ENCODE measurements at regions not wholly inside any gene's neighbourhood (a gene's known extent, or its start where the extent isn't known, plus 50 kb on each side); places are given as distances from the start of the nearest gene placed in this dataset.

DNA sequence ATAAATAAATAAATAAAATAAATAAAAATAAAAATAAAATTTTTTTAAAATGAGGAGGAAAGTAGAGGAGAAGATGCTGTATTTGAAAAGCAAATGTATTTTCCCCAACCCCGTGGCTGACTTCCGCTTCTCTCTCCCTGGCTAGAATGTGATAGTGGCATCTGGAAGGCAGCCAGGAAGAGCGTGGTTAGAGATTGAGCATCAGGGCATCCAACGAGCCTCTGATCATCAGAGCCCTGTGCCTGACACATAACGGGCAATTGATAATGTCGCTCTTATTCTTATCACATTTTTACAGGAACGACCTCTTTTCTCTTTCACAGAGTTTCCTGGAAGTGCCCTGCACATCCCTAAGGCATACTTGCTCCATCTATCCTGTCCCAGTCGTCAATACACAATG, 496.9 kb upstream of the TMEM132C start:
- no peaks in the 10 kb centered on the region for H4K20me1 ChIP-seq (ENCODE audit: low read depth, low read length)
- no peaks in the 10 kb centered on the region for H3K27me3 ChIP-seq (ENCODE audit: low read length)
- no peaks in the 10 kb centered on the region for H3K9me3 ChIP-seq (ENCODE audit: insufficient read depth, low read length)
- no peak overlapping the region for H2AFZ ChIP-seq (ENCODE audit: low read depth, low read length, severe bottlenecking)
- no peak overlapping the region for H3K27ac ChIP-seq (ENCODE audit: low read depth, low read length)
- H3K79me2 ChIP-seq (ENCODE audit: insufficient read depth, low read length), result no peaks in the 10 kb centered on the region
- no peak for TF ChIP-seq EZH2phosphoT487 (conservative IDR thresholded peaks at IDR 0.05; ENCODE audit: low read length)
- TF ChIP-seq, protein P1, sequence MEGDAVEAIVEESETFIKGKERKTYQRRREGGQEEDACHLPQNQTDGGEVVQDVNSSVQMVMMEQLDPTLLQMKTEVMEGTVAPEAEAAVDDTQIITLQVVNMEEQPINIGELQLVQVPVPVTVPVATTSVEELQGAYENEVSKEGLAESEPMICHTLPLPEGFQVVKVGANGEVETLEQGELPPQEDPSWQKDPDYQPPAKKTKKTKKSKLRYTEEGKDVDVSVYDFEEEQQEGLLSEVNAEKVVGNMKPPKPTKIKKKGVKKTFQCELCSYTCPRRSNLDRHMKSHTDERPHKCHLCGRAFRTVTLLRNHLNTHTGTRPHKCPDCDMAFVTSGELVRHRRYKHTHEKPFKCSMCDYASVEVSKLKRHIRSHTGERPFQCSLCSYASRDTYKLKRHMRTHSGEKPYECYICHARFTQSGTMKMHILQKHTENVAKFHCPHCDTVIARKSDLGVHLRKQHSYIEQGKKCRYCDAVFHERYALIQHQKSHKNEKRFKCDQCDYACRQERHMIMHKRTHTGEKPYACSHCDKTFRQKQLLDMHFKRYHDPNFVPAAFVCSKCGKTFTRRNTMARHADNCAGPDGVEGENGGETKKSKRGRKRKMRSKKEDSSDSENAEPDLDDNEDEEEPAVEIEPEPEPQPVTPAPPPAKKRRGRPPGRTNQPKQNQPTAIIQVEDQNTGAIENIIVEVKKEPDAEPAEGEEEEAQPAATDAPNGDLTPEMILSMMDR (IDR thresholded peaks at IDR 0.05; ENCODE audit: insufficient read depth, low read length, poor library complexity, severe bottlenecking), result no peak
- H3F3A ChIP-seq (ENCODE audit: insufficient read depth), result no peaks in the 10 kb centered on the region
- no peaks in the 10 kb centered on the region for H3K36me3 ChIP-seq (ENCODE audit: low read length)
- H3K9ac ChIP-seq (ENCODE audit: low read length), result no peak overlapping the region
- H3K4me2 ChIP-seq (ENCODE audit: low read depth, low read length, poor library complexity, severe bottlenecking), result no peak overlapping the region
- no peaks in the 10 kb centered on the region for H3K9me2 ChIP-seq (replicated peaks; ENCODE audit: insufficient read depth, low read length)
- no peak overlapping the region for H3K4me3 ChIP-seq (ENCODE audit: insufficient read depth, low read length, poor library complexity, severe bottlenecking)

DNA sequence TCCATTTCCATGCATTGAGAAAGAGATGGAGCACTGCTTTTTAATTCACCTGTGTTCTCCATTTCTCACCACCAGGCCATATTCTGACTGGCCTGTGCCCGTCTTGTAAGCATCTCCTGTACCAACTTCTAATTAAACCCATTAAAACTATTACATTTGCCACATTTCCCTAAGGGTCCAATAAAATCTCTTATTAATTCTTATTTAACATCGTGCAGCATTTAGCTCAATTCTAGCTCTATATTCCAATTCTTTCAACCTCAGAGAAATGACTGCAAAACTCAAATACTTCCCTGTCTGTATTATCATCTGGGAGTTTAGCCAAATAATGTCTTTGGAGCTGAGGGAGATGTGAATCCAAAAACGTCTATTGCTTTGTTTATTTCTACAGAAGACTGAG, 495.4 kb upstream of the TMEM132C start:
- no peak for TF ChIP-seq EZH2phosphoT487 (conservative IDR thresholded peaks at IDR 0.05; ENCODE audit: low read length)
- TF ChIP-seq, protein P1 (IDR thresholded peaks at IDR 0.05; ENCODE audit: insufficient read depth, low read length, poor library complexity, severe bottlenecking), result no peak
- no peaks in the 10 kb centered on the region for H3K27me3 ChIP-seq (ENCODE audit: low read length)

DNA sequence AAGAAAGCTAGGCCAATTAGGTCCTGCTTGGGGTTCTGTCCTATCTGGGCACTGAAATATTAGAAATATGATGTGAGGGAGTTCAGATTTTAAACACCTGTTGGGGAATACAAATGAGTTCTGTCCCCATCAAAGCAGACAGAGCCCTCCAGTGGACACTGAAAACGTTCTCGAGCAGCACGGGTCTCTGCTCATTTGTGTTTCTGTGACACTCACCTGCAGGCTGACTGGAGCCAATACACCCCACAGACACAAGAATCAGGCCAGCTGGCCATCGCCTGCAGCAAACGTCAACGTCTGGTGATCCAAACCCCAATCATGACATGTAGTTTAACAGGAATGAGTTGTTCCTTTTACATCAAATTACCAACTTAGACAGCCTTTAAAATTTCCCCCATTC, 493.4 kb upstream of the TMEM132C start:
- Histone ChIP-seq H4K20me1 (ENCODE audit: low read depth, low read length) (no peaks in the 10 kb centered on the region), H3K9ac (ENCODE audit: low read length) (no peak overlapping the region), H3K9me3 (ENCODE audit: insufficient read depth, low read length) (no peaks in the 10 kb centered on the region), H3K36me3 (ENCODE audit: low read length) (no peaks in the 10 kb centered on the region), H3K4me3 (ENCODE audit: insufficient read depth, low read length, poor library complexity, severe bottlenecking) (no peak overlapping the region), H3K4me2 (ENCODE audit: low read depth, low read length, poor library complexity, severe bottlenecking) (no peak overlapping the region), H2AFZ (ENCODE audit: low read depth, low read length, severe bottlenecking) (no peak overlapping the region), H3K27me3 (ENCODE audit: low read length) (no peaks in the 10 kb centered on the region), H3K27ac (ENCODE audit: low read depth, low read length) (no peak overlapping the region), H3K9me2 (replicated peaks; ENCODE audit: insufficient read depth, low read length) (no peaks in the 10 kb centered on the region), H3F3A (ENCODE audit: insufficient read depth) (no peaks in the 10 kb centered on the region), H3K79me2 (ENCODE audit: insufficient read depth, low read length) (no peaks in the 10 kb centered on the region)
- TF ChIP-seq EZH2phosphoT487 (conservative IDR thresholded peaks at IDR 0.05; ENCODE audit: low read length), result no peak
- TF ChIP-seq, protein P1 (IDR thresholded peaks at IDR 0.05; ENCODE audit: insufficient read depth, low read length, poor library complexity, severe bottlenecking), result no peak

More for the DNA sequence above, 495.4 kb upstream of the TMEM132C start:
- Histone ChIP-seq H3F3A (ENCODE audit: insufficient read depth) (no peaks in the 10 kb centered on the region), H3K79me2 (ENCODE audit: insufficient read depth, low read length) (no peaks in the 10 kb centered on the region), H2AFZ (ENCODE audit: low read depth, low read length, severe bottlenecking) (no peak overlapping the region), H3K9me2 (replicated peaks; ENCODE audit: insufficient read depth, low read length) (no peaks in the 10 kb centered on the region), H3K27ac (ENCODE audit: low read depth, low read length) (no peak overlapping the region), H4K20me1 (ENCODE audit: low read depth, low read length) (no peaks in the 10 kb centered on the region), H3K36me3 (ENCODE audit: low read length) (no peaks in the 10 kb centered on the region), H3K9me3 (ENCODE audit: insufficient read depth, low read length) (no peaks in the 10 kb centered on the region), H3K4me3 (ENCODE audit: insufficient read depth, low read length, poor library complexity, severe bottlenecking) (no peak overlapping the region), H3K4me2 (ENCODE audit: low read depth, low read length, poor library complexity, severe bottlenecking) (no peak overlapping the region), H3K9ac (ENCODE audit: low read length) (no peak overlapping the region)
